LoVo (cell line): ENCODE measurements at regions not wholly inside any gene's neighbourhood (a gene's known extent, or its start where the extent isn't known, plus 50 kb on each side); places are given as distances from the start of the nearest gene placed in this dataset.

ENCODE experiments used
- DNase-seq: peaks from one replicate; pipeline ENCODE4 v3.0.0-alpha.2; 2016; ENCODE audit warnings: low spot score

- DNase-seq, result no peak
These were observed 729.5 kb upstream of the ADGRL2 start for GRCh38 chr1:81071072-81071858.

- no peak for DNase-seq
These were observed 730.9 kb upstream of the ADGRL2 start for GRCh38 chr1:81069856-81070255.

DNA sequence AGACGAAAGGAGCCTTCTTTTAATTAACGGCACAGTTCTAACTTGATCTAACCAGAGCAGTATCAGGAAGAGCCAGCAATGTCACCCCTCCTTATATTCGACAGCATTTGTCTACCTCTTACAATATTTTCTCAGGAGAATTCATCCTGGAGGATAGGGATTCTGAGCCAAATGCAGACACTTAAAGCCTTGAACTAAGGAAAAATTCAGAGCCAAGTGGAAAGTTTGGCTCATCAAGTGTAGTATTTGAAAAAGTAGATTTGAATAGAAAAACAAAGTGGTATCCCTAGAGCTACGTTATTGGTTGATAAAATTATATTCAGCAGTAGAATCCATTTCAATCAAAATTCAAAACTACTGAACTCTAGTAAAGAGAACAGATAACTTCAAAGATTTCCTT, 732.0 kb upstream of the ADGRL2 start:
- DNase-seq, result no peak

DNA sequence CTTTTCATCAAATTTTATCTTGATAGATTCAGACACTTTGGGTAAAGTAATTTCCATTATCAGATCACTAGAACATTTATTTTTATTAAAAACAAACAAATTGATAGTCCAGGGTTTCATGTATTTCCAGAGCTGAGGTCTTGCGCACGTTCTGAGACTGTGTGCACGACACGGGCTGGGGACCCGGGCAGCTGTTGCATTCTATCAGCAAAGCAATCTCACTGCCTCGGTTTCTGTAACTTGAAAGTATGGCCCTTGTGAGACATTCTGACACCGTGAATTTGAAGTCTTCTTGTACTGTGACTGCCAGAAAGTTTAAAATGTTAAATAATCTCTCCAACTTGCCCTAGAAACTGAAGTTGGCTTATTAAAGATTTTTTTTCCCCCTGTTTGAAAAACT, 746.9 kb upstream of the ADGRL2 start:
- DNase-seq, result no peak

DNA sequence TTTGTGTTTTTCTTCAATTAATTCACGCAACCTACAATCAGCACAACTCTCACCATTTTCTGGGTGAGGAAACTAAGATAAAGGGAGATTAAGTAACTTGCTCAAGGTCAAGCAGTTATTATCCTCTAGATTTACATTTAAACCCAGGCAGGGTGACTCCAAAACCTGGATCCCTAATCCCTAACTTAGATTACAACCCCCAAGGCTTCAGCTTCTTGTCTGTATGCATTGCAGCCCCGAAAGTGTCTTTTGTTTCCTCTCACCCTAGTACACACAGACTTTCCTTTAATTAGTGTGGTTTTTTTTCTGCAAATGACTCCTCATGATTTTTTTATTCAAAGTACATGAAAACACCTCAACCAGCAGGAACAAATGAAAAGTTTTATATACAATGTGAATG, 748.6 kb upstream of the ADGRL2 start:
- no peak for DNase-seq

GRCh38 chr1:81050390-81050789, 750.3 kb upstream of the ADGRL2 start:
- DNase-seq, result no peak

GRCh38 chr1:81044708-81045107, 756.0 kb upstream of the ADGRL2 start:
- no peak for DNase-seq

- DNase-seq, result no peak
These were observed 758.5 kb upstream of the ADGRL2 start for GRCh38 chr1:81042225-81042624.

GRCh38 chr1:81034291-81034690, 766.4 kb upstream of the ADGRL2 start:
- no peak for DNase-seq

DNA sequence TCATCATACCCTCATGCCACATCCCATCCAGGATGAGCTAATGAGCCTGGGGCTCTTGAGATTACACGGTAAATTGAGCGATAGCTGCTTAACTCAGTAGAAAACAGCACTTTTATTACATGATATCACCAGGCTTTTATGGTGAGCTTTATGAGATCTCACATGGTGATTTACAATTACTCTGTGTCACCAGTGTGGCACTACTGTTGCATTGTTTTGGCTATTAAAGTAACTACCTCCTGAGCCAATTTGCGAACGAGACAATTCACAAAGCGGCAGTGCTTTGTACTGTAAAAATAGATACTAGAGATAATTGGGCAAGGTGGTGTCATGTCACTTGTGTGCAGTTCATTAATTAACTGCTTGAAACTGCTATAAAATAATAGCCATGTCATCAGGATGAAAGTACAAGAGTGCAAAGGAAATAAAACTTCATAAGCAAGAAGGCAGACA, 767.7 kb upstream of the ADGRL2 start:
- no peak for DNase-seq

GRCh38 chr1:81032374-81032773, 768.4 kb upstream of the ADGRL2 start:
- DNase-seq, result no peak

DNA sequence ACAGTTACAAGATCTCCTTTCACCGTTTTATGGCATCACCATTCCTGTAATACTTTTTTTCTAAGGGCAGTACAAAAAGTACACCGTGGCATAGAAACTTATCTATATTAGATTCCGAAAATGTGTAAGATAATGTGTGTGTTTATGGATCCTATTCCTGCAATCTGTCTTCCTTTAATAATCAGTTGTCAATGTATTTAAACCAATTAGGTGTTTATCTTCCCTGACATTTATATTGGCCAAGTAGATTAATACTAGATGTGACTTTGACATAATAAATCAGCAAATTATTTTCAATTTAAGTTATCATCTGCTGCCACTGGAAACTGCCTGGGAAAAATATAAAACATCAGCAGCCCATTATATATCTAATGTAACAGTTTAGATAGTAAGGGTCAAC, 770.3 kb upstream of the ADGRL2 start:
- DNase-seq, result no peak

DNA sequence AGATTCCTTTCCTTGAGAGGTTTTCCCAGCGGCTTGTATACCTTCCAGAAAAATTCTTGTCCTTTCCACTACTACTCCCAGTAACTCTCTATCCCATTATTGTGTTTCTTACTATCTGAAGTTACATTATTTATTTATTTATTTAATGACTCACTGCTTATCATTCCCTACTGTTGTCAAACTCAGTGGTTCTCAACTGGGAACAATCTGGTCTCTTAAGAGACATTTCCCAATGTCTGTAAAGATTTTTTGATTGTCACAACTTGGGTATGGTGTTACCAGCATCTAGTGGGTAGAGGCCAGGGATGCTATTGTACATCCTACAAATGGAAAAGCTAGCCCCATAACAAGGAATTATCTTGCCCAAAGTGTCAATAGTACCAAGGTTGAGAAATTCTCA, 771.5 kb upstream of the ADGRL2 start:
- DNase-seq, result no peak

DNA sequence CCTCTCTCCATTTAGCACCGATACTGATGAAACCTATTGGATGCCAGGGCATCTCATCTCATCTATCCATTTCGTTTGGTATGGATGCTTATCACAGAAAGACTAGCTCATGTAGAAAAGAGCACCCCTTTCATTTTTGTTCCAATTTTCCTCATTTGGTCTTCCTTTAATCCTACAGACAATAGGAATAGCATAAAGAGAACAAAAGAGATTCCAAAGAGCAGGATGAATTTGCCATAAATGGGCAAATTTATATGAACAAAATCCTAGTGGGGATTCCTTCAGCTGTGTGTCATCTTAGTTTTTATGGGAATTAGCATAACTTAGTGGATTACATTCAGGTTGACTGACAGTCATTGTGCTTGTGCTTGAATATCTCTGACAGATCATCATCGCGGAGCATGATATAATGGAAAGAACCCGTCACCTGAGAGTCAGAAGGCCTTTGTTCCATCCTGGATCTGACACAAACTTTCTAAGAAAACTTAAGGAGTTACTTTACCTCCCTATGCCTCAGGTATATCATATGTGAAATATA, 777.5 kb upstream of the ADGRL2 start:
- DNase-seq, result no peak

- DNase-seq, result no peak
These were observed 779.6 kb upstream of the ADGRL2 start for GRCh38 chr1:81021134-81021533.

DNA sequence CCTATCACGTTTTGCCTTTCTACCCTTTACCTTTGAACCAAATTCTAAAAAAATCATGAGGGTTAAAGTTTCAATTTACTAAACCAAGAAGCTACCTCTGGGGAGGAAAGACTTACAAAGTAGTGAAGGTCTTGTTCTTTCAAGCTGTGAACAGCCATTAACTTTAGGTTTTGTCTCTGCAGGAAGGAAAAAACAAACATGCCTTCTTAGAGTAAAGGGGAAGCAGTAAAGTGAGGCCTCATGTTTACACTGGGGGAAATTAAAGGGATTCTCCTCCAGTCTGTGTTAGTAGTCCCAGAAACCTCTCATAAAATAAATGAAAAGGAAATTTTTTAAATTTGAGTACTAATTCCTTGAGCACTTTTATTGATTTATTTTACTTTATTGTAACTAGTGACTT, 780.2 kb upstream of the ADGRL2 start:
- no peak for DNase-seq

DNA sequence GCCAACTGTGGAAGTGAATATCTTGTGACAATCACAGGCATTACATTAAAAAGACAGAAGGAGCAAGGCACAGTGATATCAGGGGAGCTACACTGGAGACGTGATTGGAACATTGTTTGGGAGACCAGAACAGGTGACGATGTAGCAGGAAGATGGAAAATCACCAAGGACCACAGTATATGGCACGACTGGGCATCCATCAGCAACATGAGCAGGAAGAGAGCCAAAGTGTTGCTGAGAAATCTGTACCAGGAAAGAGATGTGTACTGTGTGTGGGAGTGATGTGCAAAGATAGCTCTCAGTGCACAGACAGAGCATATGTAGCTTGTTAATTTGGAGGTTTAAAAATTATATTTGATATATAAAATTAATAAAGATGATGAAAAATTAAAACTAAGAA, 790.6 kb upstream of the ADGRL2 start:
- DNase-seq, result no peak

DNA sequence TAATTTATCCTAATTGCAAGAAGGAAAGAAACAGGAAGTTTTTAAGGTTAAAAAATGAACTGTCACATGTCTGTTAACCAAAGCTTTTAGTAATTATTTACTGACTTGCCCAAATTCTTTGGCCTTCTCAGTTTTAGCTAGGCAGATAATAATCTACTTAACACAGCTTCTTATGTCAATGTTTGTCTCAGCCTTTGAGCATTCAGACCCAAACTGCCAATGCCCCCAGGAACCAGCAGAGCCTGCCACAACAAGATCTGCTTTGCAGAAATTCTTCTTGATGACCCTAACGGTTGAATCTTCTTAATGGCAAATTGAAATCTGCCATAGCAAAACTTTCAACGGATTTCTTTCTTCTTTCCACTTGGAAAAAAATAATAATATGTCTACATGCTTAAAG, 792.4 kb upstream of the ADGRL2 start:
- DNase-seq, result no peak

GRCh38 chr1:81007024-81007423, 793.7 kb upstream of the ADGRL2 start:
- DNase-seq, result no peak

DNA sequence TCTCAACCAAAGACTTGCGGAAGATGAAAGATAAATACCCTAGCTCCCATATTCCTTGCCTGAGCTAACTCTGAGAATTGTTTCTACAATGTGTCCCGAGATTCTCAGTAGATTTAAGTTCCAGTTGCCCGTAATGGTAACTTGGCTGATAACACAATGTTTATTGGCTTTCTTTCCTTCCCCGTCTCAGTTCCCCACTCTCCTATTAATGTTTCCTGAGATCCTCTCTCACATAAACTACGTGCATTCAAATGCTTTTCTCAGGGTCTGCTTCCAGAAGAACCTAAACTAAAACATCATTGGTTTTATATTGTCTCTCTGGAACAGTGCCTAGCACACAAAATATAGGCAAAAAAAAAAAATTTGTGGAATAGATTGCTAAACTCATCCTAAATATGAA, 794.2 kb upstream of the ADGRL2 start:
- no peak for DNase-seq

DNA sequence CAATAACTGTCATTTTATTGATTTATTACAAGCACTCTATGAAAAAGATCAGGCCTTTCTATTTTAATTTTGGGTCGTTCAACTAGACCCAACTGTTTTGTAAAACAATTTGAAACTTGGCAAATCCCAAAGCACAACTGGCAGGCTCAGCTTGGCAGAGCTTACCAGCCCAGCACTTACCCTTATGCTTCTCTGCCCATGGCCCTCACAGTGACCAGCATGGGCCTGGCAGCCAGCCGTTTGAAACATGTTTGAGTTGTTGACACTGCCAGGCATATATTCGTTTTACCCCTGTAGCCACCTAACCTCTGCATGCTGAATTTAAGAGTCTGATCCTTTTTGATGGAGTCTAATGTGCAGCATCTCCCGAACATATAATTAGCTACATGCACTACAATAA, 796.7 kb upstream of the ADGRL2 start:
- DNase-seq, result no peak

- no peak for DNase-seq
These were observed 805.8 kb upstream of the ADGRL2 start for GRCh38 chr1:80994934-80995333.

- DNase-seq, result no peak
These were observed 806.7 kb upstream of the ADGRL2 start for GRCh38 chr1:80994038-80994437.
